ENCODE measurements at regions not wholly inside any gene's neighbourhood (a gene's known extent, or its start where the extent isn't known, plus 50 kb on each side); places are given as distances from the start of the nearest gene placed in this dataset.
A peak's percentile ranks its signal among the peaks of the same experiment; 100 is the strongest.

GRCh38 chr13:73938372-73939070 lies 195.7 kb downstream of the KLF12 start:
- no peak overlapping the region for H3K4me3 ChIP-seq (ENCODE audit: low read depth, low read length)
- DNase-seq (ENCODE audit: low read depth) = no peak
- TF ChIP-seq, protein P1, sequence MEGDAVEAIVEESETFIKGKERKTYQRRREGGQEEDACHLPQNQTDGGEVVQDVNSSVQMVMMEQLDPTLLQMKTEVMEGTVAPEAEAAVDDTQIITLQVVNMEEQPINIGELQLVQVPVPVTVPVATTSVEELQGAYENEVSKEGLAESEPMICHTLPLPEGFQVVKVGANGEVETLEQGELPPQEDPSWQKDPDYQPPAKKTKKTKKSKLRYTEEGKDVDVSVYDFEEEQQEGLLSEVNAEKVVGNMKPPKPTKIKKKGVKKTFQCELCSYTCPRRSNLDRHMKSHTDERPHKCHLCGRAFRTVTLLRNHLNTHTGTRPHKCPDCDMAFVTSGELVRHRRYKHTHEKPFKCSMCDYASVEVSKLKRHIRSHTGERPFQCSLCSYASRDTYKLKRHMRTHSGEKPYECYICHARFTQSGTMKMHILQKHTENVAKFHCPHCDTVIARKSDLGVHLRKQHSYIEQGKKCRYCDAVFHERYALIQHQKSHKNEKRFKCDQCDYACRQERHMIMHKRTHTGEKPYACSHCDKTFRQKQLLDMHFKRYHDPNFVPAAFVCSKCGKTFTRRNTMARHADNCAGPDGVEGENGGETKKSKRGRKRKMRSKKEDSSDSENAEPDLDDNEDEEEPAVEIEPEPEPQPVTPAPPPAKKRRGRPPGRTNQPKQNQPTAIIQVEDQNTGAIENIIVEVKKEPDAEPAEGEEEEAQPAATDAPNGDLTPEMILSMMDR (IDR thresholded peaks at IDR 0.05; ENCODE audit: insufficient read depth, low read depth, low read length, missing control alignments) = no peak

DNA sequence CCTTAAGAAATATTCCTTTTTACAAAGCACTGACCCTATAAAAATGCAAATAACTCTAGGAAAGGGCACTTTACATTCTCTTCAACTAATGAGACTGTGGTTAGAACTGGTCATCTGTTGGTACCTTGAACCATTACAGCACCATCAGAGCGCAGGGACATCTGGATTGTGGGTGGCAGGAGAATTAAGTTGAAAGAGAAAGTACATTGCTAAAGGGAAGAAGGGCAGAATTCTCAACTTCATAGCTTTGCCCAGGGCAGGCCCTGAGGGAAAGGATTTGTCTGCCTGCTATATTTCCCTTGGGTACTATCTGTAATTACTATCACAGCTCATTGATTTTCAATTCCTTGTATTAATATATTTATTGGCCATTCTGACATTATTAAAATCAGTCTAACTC lies 196.8 kb downstream of the KLF12 start:
- no peak overlapping the region for H3K4me3 ChIP-seq (ENCODE audit: low read depth, low read length)
- DNase-seq (ENCODE audit: low read depth) = no peak
- TF ChIP-seq, protein P1 (IDR thresholded peaks at IDR 0.05; ENCODE audit: insufficient read depth, low read depth, low read length, missing control alignments) = no peak

DNA sequence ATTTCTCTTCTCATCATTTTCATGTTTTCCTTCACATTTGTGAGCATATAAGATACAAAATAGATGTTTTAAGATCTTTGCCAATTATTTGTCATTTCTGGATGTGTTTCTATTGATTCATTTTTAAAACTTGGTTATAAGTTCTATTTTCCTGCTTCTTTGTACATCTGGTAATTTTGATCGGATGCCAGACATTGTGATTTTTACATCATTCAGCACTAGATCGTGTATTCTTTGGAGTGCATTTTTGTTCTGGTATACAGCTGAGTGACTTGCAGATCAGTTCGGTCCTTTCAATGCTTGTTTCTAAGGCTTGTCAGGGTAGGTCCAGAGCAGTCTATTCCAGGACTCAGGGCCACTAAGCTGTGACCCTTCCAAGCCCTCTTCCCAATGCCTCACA lies 198.2 kb downstream of the KLF12 start:
- no peak for DNase-seq (ENCODE audit: low read depth)
- TF ChIP-seq, protein P1 (IDR thresholded peaks at IDR 0.05; ENCODE audit: insufficient read depth, low read depth, low read length, missing control alignments) = no peak

DNA sequence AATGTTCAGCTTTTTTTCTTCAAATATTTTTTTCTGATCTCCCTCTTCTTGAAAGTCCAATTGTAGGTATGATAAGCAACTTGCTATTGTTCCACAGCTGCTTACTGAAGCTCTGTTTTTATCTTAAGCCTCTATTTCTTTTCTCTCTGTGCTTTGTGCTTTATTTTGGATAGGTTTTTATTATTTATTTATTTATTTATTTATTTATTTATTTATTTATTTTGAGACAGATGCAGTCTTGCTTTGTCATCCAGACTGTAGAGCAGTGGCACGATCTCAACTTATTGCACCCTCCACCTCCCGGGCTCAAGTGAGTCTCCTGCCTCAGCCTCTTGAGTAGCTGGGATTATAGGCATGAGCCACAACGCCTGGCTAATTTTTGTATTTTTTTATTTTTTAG lies 199.4 kb downstream of the KLF12 start:
- TF ChIP-seq, protein P1 (IDR thresholded peaks at IDR 0.05; ENCODE audit: insufficient read depth, low read depth, low read length, missing control alignments) = no peak
- no peak for DNase-seq (ENCODE audit: low read depth)
- no peak overlapping the region for H3K4me3 ChIP-seq (ENCODE audit: low read depth, low read length)

More for the DNA sequence above, 198.2 kb downstream of the KLF12 start:
- H3K4me3 ChIP-seq (ENCODE audit: low read depth, low read length) = no peak overlapping the region

DNA sequence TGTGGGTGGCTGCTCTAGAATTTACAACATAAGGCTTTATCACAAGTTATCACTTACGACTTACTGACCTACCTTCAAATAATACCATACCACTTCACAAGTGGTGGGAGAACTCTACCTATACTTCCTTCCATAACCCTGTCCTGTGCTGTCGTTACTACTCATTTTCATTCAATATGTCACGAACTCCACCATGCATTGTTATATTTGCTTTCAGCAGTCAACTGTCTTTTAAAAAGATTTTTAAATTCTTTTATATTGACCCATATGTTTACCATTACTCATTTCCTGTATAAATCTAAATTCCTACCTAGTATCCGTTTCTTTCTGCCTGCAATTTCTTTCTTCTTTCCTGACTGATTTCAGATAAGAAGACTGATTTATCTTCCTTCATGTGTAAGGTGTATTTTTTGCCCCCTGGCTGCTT lies 200.0 kb downstream of the KLF12 start:
- TF ChIP-seq, protein P1 (IDR thresholded peaks at IDR 0.05; ENCODE audit: insufficient read depth, low read depth, low read length, missing control alignments) = no peak
- H3K4me3 ChIP-seq (ENCODE audit: low read depth, low read length) = no peak overlapping the region

DNA sequence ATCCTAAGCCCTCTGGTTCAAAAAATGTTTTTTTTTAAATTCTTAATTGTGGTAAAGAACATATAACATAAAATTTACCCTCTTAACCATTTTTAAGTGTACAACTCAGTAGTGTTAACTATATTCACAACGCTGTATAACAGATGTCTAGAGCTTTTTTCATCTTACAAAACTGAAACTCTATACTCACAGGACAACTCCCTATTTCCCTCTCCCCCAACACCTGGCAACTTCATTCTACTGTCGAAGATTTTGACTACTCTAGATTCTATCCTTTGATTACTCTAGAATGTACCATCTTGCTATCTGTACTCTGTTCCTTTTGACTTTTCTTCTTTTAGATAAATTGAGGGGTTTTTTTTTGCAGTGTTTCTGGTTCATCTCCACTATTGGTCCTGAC lies 200.4 kb downstream of the KLF12 start:
- TF ChIP-seq, protein P1 (IDR thresholded peaks at IDR 0.05; ENCODE audit: insufficient read depth, low read depth, low read length, missing control alignments) = no peak
- H3K4me3 ChIP-seq (ENCODE audit: low read depth, low read length) = no peak overlapping the region
- DNase-seq (ENCODE audit: low read depth) = no peak

More for the DNA sequence above, 200.0 kb downstream of the KLF12 start:
- no peak for DNase-seq (ENCODE audit: low read depth)

DNA sequence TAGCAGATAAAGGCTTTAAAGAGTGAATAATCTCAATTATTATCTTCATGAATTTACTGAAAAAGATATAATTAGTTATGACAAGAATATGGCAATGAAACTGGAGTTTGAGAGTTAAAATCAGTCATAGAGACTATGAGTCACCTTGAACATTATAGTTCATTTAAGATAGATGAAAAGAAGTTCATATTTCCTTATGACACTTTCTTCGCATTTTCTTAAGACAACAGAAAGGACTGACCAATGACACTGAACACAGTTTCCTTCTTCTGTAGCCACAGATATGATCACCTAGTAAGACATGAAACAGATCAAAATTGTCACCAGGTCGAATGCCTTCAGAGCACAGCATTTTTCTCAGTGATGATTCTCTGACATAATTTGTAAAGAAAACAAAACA lies 202.1 kb downstream of the KLF12 start:
- DNase-seq (ENCODE audit: low read depth) = peak; percentile 28
- H3K4me3 ChIP-seq (ENCODE audit: low read depth, low read length) = no peak overlapping the region
- TF ChIP-seq, protein P1 (IDR thresholded peaks at IDR 0.05; ENCODE audit: insufficient read depth, low read depth, low read length, missing control alignments) = no peak

Data from GM12865 (cell line).